Thymus (tissue), 11 donors: ENCODE measurements at regions not wholly inside any gene's neighbourhood (a gene's known extent, or its start where the extent isn't known, plus 50 kb on each side); places are given as distances from the start of the nearest gene placed in this dataset.

Source experiments
- DNase-seq, 9 donors: peaks; one replicate each; pipeline ENCODE4 v3.0.0-alpha.2; 2013; ENCODE audit warnings: low spot score in 9 of 9, low read depth in 6 of 9, missing footprints in 1 of 9
- H3K27ac ChIP-seq, 2 donors: one replicate each; pipeline ENCODE4 v1.5.1; 2013; ENCODE audit warnings: control low read depth in 1 of 2, low read depth in 1 of 2, low read length in 1 of 2, mild to moderate bottlenecking in 1 of 2, moderate library complexity in 1 of 2
- H3K27me3 ChIP-seq, 2 donors: one replicate each; pipeline ENCODE4 v1.5.1; 2013; ENCODE audit warnings: low read length in 1 of 2; ENCODE audit not compliant: control insufficient read depth in 2 of 2, insufficient read depth in 1 of 2
- H3K36me3 ChIP-seq, 2 donors: one replicate each; pipeline ENCODE4 v1.5.1; 2013; ENCODE audit warnings: low read length in 1 of 2, mild to moderate bottlenecking in 1 of 2, moderate library complexity in 1 of 2; ENCODE audit not compliant: control insufficient read depth in 2 of 2, insufficient read depth in 2 of 2
- H3K4me1 ChIP-seq, 2 donors: one replicate each; pipeline ENCODE4 v1.5.1; 2013; ENCODE audit warnings: low read length in 2 of 2; ENCODE audit not compliant: control insufficient read depth in 2 of 2, insufficient read depth in 2 of 2
- H3K4me3 ChIP-seq, 2 donors: one replicate each; pipeline ENCODE4 v1.5.1; 2013; ENCODE audit warnings: low read length in 2 of 2, control low read depth in 1 of 2, mild to moderate bottlenecking in 1 of 2
- H3K9me3 ChIP-seq, 2 donors: one replicate each; pipeline ENCODE4 v1.5.1; 2013; ENCODE audit warnings: low read length in 1 of 2, mild to moderate bottlenecking in 1 of 2; ENCODE audit not compliant: control insufficient read depth in 2 of 2, insufficient read depth in 1 of 2
- WGBS: extraction: QIAGEN DNeasy Blood & Tissue Kit; methylation state at CpG from one replicate; pipeline ENCODE4 v1.1.7; 2013; 5-methylcytosine and 5-hydroxymethylcytosine counted together
- donor health status: healthy.

GRCh38 chr12:114473717-114474116 lies 67.8 kb upstream of the TBX5 start:
- H3K36me3 ChIP-seq = no peaks in the 10 kb centered on the region
- no peaks in the 10 kb centered on the region for H3K4me1 ChIP-seq
- 87% methylated on average over 3 of the region's 3 CpGs for WGBS
- H3K27me3 ChIP-seq = peaks cover 8 to 13% of the 10 kb centered on the region in 2 donors
- DNase-seq = no peak
- H3K27ac ChIP-seq = no peak overlapping the region
- H3K4me3 ChIP-seq = no peak overlapping the region
- H3K9me3 ChIP-seq = no peaks in the 10 kb centered on the region

- Histone ChIP-seq H3K9me3 (no peaks in the 10 kb centered on the region), H3K27ac (no peak overlapping the region), H3K4me1 (no peaks in the 10 kb centered on the region), H3K4me3 (no peak overlapping the region), H3K27me3 (peaks cover 2 to 6% of the 10 kb centered on the region in 2 donors), H3K36me3 (no peaks in the 10 kb centered on the region)
- no peak for DNase-seq
- WGBS = 69% methylated on average over 2 of the region's 2 CpGs
These were observed 67.1 kb upstream of the TBX5 start for GRCh38 chr12:114473018-114473417.

GRCh38 chr12:114457620-114458019 lies 51.7 kb upstream of the TBX5 start:
- Histone ChIP-seq H3K9me3 (no peaks in the 10 kb centered on the region), H3K27ac (no peak overlapping the region), H3K4me3 (no peak overlapping the region), H3K36me3 (no peaks in the 10 kb centered on the region), H3K27me3 (no peaks in the 10 kb centered on the region), H3K4me1 (no peaks in the 10 kb centered on the region)
- WGBS = 68% methylated on average over 4 of the region's 4 CpGs
- DNase-seq = no peak
